ENCODE measurements at regions not wholly inside any gene's neighbourhood (a gene's known extent, or its start where the extent isn't known, plus 50 kb on each side); places are given as distances from the start of the nearest gene placed in this dataset.

- TF ChIP-seq, protein P1, sequence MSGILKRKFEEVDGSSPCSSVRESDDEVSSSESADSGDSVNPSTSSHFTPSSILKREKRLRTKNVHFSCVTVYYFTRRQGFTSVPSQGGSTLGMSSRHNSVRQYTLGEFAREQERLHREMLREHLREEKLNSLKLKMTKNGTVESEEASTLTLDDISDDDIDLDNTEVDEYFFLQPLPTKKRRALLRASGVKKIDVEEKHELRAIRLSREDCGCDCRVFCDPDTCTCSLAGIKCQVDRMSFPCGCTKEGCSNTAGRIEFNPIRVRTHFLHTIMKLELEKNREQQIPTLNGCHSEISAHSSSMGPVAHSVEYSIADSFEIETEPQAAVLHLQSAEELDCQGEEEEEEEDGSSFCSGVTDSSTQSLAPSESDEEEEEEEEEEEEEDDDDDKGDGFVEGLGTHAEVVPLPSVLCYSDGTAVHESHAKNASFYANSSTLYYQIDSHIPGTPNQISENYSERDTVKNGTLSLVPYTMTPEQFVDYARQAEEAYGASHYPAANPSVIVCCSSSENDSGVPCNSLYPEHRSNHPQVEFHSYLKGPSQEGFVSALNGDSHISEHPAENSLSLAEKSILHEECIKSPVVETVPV (CRISPR knock-in tag; IDR thresholded peaks at IDR 0.05), result no peak
- no peak for TF ChIP-seq PATZ1 (CRISPR knock-in tag; IDR thresholded peaks at IDR 0.05; ENCODE audit: borderline replicate concordance)
- no peak for TF ChIP-seq ARNTL (CRISPR knock-in tag; IDR thresholded peaks at IDR 0.05; ENCODE audit: borderline replicate concordance, low read depth)
- no peak for TF ChIP-seq TCF4 (CRISPR knock-in tag; IDR thresholded peaks at IDR 0.05; ENCODE audit: borderline replicate concordance)
- no peak for TF ChIP-seq ESRRG (CRISPR knock-in tag; IDR thresholded peaks at IDR 0.05)
- no peak for TF ChIP-seq BACH2 (CRISPR knock-in tag; IDR thresholded peaks at IDR 0.05; ENCODE audit: borderline replicate concordance)
- TF ChIP-seq, protein P2, sequence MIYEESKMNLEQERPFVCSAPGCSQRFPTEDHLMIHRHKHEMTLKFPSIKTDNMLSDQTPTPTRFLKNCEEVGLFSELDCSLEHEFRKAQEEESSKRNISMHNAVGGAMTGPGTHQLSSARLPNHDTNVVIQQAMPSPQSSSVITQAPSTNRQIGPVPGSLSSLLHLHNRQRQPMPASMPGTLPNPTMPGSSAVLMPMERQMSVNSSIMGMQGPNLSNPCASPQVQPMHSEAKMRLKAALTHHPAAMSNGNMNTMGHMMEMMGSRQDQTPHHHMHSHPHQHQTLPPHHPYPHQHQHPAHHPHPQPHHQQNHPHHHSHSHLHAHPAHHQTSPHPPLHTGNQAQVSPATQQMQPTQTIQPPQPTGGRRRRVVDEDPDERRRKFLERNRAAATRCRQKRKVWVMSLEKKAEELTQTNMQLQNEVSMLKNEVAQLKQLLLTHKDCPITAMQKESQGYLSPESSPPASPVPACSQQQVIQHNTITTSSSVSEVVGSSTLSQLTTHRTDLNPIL (CRISPR knock-in tag; IDR thresholded peaks at IDR 0.05; ENCODE audit: low read depth), result no peak
- TF ChIP-seq ZNF8 (CRISPR knock-in tag; IDR thresholded peaks at IDR 0.05), result no peak
- no peak for TF ChIP-seq ZFP3 (CRISPR knock-in tag; IDR thresholded peaks at IDR 0.05)
Observed at GRCh38 chr22:25448435-25449051, 115.9 kb upstream of the GRK3 start.
